PC-9 (cell line): ENCODE measurements at regions not wholly inside any gene's neighbourhood (a gene's known extent, or its start where the extent isn't known, plus 50 kb on each side); places are given as distances from the start of the nearest gene placed in this dataset.

Experiments used
- BruUV-seq: library from RNA; stranded (reverse); fragments of 400-500 nt; replicated peaks from 2 replicates; lab custom pipeline; 2021; lab: Mats Ljungman, UMichigan
- CTCF ChIA-PET: fragments of 300-600 bp; sonication (Branson Sonifier 250); formaldehyde crosslinking; loops from one replicate; lab custom pipeline; 2022; ENCODE audit warnings: antibody characterized with exemption; lab: Charles Lee
- POLR2A ChIA-PET: fragments of 300-600 bp; sonication (Branson Sonifier 250); formaldehyde crosslinking; loops from one replicate; lab custom pipeline; 2022; ENCODE audit warnings: antibody characterized with exemption; ENCODE audit not compliant: unreplicated experiment; lab: Charles Lee
- DNase-seq, 2 experiments: peaks; one replicate each; pipeline versions ENCODE4 v3.0.0 to v3.0.0-alpha.2; 2015 to 2022; ENCODE audit warnings: mixed read lengths in 1 of 2
- H2AFZ ChIP-seq: fragments of 200-600 bp; sonication (generic); 2 replicates; pipeline ENCODE4 v1.8.1; 2017; ENCODE audit warnings: antibody characterized with exemption
- H3F3A ChIP-seq: fragments of 200-600 bp; sonication (generic); 2 replicates; pipeline ENCODE4 v1.8.1; 2017; ENCODE audit warnings: antibody characterized with exemption, mild to moderate bottlenecking, low read depth; ENCODE audit not compliant: insufficient read depth
- H3K27ac ChIP-seq: fragments of 200-600 bp; sonication (generic); 2 replicates; pipeline ENCODE4 v1.6.1; 2016; ENCODE audit warnings: mixed run types
- H3K27me3 ChIP-seq: fragments of 200-600 bp; sonication (generic); 2 replicates; pipeline ENCODE4 v1.6.1; 2016; ENCODE audit warnings: low read depth, mixed run types; ENCODE audit not compliant: insufficient read depth
- H3K36me3 ChIP-seq: fragments of 200-600 bp; sonication (generic); 2 replicates; pipeline ENCODE4 v1.6.1; 2016; ENCODE audit warnings: low read depth, mixed run types
- H3K4me1 ChIP-seq: fragments of 200-600 bp; sonication (generic); replicated peaks from 2 replicates; pipeline ENCODE4 v1.6.1; 2016; ENCODE audit warnings: mixed run types; ENCODE audit not compliant: insufficient read depth
- H3K4me2 ChIP-seq: fragments of 200-600 bp; sonication (generic); 2 replicates; pipeline ENCODE4 v1.6.1; 2017; ENCODE audit warnings: mixed run types
- H3K4me3 ChIP-seq: fragments of 200-600 bp; sonication (generic); 2 replicates; pipeline ENCODE4 v1.6.1; 2016; ENCODE audit warnings: mixed run types
- H3K79me2 ChIP-seq: fragments of 200-600 bp; sonication (generic); 2 replicates; pipeline ENCODE4 v1.6.1; 2017; ENCODE audit warnings: low read depth, mixed run types
- H3K9me2 ChIP-seq: fragments of 200-600 bp; sonication (generic); 2 replicates; pipeline ENCODE4 v1.8.1; 2017; ENCODE audit warnings: mild to moderate bottlenecking; ENCODE audit not compliant: insufficient read depth
- H3K9me3 ChIP-seq: fragments of 200-600 bp; sonication (generic); 2 replicates; pipeline ENCODE4 v1.8.1; 2016; ENCODE audit warnings: low read depth; ENCODE audit not compliant: insufficient read depth
- H4K20me1 ChIP-seq: fragments of 200-600 bp; sonication (generic); 2 replicates; pipeline ENCODE4 v1.8.1; 2017; ENCODE audit not compliant: insufficient read depth
- EZH2 ChIP-seq: fragments of 200-600 bp; sonication (generic); IDR thresholded peaks from 2 replicates; pipeline ENCODE4 v1.8.0; 2017; ENCODE audit warnings: antibody characterized with exemption, low read depth
- intact Hi-C: fragments of 100-400 bp; cut with micrococcal nuclease; formaldehyde crosslinking; loops from one replicate; pipeline ENCODE4 v1.10.0; 2022; ENCODE audit not compliant: unreplicated experiment
- TF ChIP-seq, protein P1 (sequence below): fragments of 200-600 bp; sonication (generic); conservative IDR thresholded peaks from 2 replicates; pipeline ENCODE4 v1.6.1; 2017; ENCODE audit warnings: mixed run types, antibody characterized with exemption, mild to moderate bottlenecking, moderate library complexity

GRCh38 chr4:129248621-129249020 is 152.7 kb downstream of the C4orf33 start:
- POLR2A ChIA-PET = no interaction called here
- no TSS peak for BruUV-seq
- Histone ChIP-seq H3K4me2 (no peak overlapping the region), H3K27ac (no peak overlapping the region), H3K36me3 (no peaks in the 10 kb centered on the region), H3K4me3 (no peak overlapping the region), H2AFZ (no peak overlapping the region), H3K4me1 (no peaks in the 10 kb centered on the region), H3F3A (no peaks in the 10 kb centered on the region), H3K79me2 (no peaks in the 10 kb centered on the region), H4K20me1 (no peaks in the 10 kb centered on the region), H3K9me3 (no peaks in the 10 kb centered on the region), H3K9me2 (no peaks in the 10 kb centered on the region), H3K27me3 (no peaks in the 10 kb centered on the region)
- intact Hi-C loops = no loop called here
- DNase-seq = no peak
- CTCF ChIA-PET = no interaction called here
- TF ChIP-seq EZH2 = no peak
- TF ChIP-seq, protein P1, sequence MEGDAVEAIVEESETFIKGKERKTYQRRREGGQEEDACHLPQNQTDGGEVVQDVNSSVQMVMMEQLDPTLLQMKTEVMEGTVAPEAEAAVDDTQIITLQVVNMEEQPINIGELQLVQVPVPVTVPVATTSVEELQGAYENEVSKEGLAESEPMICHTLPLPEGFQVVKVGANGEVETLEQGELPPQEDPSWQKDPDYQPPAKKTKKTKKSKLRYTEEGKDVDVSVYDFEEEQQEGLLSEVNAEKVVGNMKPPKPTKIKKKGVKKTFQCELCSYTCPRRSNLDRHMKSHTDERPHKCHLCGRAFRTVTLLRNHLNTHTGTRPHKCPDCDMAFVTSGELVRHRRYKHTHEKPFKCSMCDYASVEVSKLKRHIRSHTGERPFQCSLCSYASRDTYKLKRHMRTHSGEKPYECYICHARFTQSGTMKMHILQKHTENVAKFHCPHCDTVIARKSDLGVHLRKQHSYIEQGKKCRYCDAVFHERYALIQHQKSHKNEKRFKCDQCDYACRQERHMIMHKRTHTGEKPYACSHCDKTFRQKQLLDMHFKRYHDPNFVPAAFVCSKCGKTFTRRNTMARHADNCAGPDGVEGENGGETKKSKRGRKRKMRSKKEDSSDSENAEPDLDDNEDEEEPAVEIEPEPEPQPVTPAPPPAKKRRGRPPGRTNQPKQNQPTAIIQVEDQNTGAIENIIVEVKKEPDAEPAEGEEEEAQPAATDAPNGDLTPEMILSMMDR = no peak

DNA sequence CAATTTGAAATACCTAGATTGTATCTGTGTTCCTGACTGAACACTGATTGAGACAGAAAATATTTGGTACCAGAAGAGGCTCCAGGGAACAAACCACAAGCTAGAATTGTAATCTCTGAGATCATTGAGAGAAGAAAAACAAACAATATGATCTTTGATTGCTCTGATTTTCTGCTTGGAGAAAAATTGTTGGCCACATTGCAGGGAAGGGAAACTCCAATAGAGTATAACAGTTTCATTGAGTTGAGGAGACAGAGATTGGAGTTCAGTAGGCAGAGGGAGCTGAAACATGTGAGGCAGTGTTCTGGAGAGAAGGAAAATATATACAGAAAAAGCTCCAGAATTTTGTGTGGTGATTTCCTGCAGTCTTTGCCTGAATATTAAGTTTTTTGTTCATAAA is 158.2 kb downstream of the C4orf33 start:
- intact Hi-C loops = no loop called here
- H3K4me3 ChIP-seq = no peak overlapping the region
- TF ChIP-seq, protein P1 = no peak
- no peak for TF ChIP-seq EZH2

DNA sequence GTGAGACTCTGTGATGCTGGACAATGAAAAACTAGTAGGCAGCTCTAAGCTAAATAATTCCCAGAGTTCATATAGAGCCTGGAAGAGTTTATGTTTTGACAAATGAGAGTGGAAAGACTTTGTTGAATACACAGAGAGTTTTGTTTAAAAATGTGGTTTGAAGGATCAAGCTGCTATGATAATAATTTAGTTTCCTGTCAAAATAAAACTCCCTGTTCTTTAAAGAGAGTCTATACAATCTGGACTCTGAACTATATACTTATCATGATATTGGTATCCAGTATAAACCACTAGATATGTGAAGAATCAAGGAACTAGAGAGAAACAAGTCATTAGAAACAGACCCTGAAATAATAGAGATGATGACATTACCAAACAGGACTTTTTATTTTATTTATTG is 158.6 kb downstream of the C4orf33 start:
- no TSS peak for BruUV-seq
- H3K36me3 ChIP-seq = no peaks in the 10 kb centered on the region
- intact Hi-C loops = no loop called here
- no peak for DNase-seq
- no peaks in the 10 kb centered on the region for H3K9me3 ChIP-seq
- H3K27me3 ChIP-seq = no peaks in the 10 kb centered on the region
- no peaks in the 10 kb centered on the region for H3K4me1 ChIP-seq
- H3K27ac ChIP-seq = no peak overlapping the region
- no peaks in the 10 kb centered on the region for H4K20me1 ChIP-seq
- CTCF ChIA-PET = no interaction called here
- POLR2A ChIA-PET = no interaction called here
- no peak overlapping the region for H3K4me3 ChIP-seq
- no peaks in the 10 kb centered on the region for H3K79me2 ChIP-seq
- TF ChIP-seq, protein P1 = no peak
- TF ChIP-seq EZH2 = no peak
- no peaks in the 10 kb centered on the region for H3F3A ChIP-seq
- no peak overlapping the region for H2AFZ ChIP-seq
- H3K4me2 ChIP-seq = no peak overlapping the region
- H3K9me2 ChIP-seq = no peaks in the 10 kb centered on the region

More for the DNA sequence above, 158.2 kb downstream of the C4orf33 start:
- Histone ChIP-seq H3K4me1 (no peaks in the 10 kb centered on the region), H3K4me2 (no peak overlapping the region), H2AFZ (no peak overlapping the region), H3K27ac (no peak overlapping the region), H3F3A (no peaks in the 10 kb centered on the region), H3K79me2 (no peaks in the 10 kb centered on the region), H4K20me1 (no peaks in the 10 kb centered on the region), H3K9me2 (no peaks in the 10 kb centered on the region), H3K27me3 (no peaks in the 10 kb centered on the region), H3K36me3 (no peaks in the 10 kb centered on the region), H3K9me3 (no peaks in the 10 kb centered on the region)
- no TSS peak for BruUV-seq
- DNase-seq = no peak
- CTCF ChIA-PET = no interaction called here
- POLR2A ChIA-PET = no interaction called here
